GM12891 (cell line): ENCODE measurements at regions not wholly inside any gene's neighbourhood (a gene's known extent, or its start where the extent isn't known, plus 50 kb on each side); places are given as distances from the start of the nearest gene placed in this dataset.

Experiments
- PAX5 ChIP-seq: IDR thresholded peaks from 2 replicates; pipeline ENCODE4 v1.6.1; 2011; ENCODE audit warnings: low read length, moderate library complexity, mild to moderate bottlenecking; ENCODE audit not compliant: insufficient read depth, severe bottlenecking
- POLR2A ChIP-seq: IDR thresholded peaks from 2 replicates; pipeline ENCODE4 v1.6.1; 2011; ENCODE audit warnings: low read depth, low read length, control low read depth
- POLR2AphosphoS5 ChIP-seq: IDR thresholded peaks from 2 replicates; pipeline ENCODE4 v1.6.1; 2011; ENCODE audit warnings: low read depth, low read length, control low read depth
- POU2F2 ChIP-seq: IDR thresholded peaks from 2 replicates; pipeline ENCODE4 v1.6.1; 2011; ENCODE audit warnings: low read depth, mild to moderate bottlenecking, control low read depth, low read length, moderate library complexity
- SPI1 ChIP-seq: IDR thresholded peaks from 2 replicates; pipeline ENCODE4 v1.6.1; 2011; ENCODE audit warnings: low read depth, low read length, control low read depth
- TAF1 ChIP-seq: IDR thresholded peaks from 2 replicates; pipeline ENCODE4 v1.6.1; 2011; ENCODE audit warnings: low read depth, low read length, control low read depth

DNA sequence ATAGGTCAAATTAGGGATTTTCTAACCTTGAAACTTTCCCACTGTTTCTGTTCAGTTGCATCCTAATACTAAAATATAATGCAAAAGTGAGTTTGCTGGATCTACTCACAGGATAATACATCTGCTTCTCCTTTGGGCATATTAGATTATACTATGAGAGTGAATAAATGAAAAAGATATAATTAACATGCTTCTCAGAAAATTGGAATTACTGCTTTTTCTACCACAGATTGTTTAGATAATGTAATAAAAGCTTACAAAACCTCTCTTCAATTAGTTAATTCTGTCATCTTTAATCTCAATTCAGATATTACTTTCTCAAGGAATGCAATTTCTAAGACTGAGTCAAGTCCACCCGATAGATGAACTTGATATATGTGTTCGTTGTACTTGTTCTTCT lies 1077.2 kb upstream of the CDH2 start:
- TF ChIP-seq POLR2A (no peak), PAX5 (no peak), TAF1 (no peak), POLR2AphosphoS5 (no peak), SPI1 (no peak), POU2F2 (no peak)
